ENCODE measurements at regions not wholly inside any gene's neighbourhood (a gene's known extent, or its start where the extent isn't known, plus 50 kb on each side); places are given as distances from the start of the nearest gene placed in this dataset.

DNA sequence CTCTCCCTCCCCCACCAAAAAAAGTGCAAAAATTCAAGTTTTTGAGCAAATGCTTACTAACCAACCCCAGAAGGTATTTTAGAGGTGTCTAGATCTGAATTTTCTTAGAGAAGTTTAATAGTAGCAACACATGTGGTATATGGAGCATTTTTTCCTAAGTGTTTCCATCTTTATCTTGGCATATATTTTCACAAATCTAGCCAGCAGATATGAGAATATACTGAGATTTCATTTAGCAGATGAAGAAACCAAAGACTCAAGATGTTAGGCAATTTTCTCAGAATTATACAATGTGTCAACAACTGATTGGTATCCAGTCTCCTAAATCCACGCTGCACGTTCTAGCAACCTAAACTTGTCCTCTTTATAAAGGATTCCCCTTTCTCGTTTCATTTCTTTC lies 245.5 kb upstream of the CXXC4 start:
- no peaks in the 10 kb centered on the region for H3K27me3 Mint-ChIP-seq (ENCODE audit: unreplicated experiment)
- no peaks in the 10 kb centered on the region for H3K9me3 Mint-ChIP-seq (ENCODE audit: unreplicated experiment)
- DNase-seq (ENCODE audit: low spot score): no peak
- TF ChIP-seq, protein P1, sequence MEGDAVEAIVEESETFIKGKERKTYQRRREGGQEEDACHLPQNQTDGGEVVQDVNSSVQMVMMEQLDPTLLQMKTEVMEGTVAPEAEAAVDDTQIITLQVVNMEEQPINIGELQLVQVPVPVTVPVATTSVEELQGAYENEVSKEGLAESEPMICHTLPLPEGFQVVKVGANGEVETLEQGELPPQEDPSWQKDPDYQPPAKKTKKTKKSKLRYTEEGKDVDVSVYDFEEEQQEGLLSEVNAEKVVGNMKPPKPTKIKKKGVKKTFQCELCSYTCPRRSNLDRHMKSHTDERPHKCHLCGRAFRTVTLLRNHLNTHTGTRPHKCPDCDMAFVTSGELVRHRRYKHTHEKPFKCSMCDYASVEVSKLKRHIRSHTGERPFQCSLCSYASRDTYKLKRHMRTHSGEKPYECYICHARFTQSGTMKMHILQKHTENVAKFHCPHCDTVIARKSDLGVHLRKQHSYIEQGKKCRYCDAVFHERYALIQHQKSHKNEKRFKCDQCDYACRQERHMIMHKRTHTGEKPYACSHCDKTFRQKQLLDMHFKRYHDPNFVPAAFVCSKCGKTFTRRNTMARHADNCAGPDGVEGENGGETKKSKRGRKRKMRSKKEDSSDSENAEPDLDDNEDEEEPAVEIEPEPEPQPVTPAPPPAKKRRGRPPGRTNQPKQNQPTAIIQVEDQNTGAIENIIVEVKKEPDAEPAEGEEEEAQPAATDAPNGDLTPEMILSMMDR (IDR thresholded peaks at IDR 0.05; ENCODE audit: unreplicated experiment): no peak
- H3K4me1 Mint-ChIP-seq (ENCODE audit: unreplicated experiment): peaks cover 7% of the 10 kb centered on the region
- H3K36me3 Mint-ChIP-seq (ENCODE audit: low read depth, unreplicated experiment): no peaks in the 10 kb centered on the region
- H3K27ac Mint-ChIP-seq (ENCODE audit: unreplicated experiment): no peak overlapping the region
- H3K4me3 Mint-ChIP-seq (ENCODE audit: unreplicated experiment): no peak overlapping the region

DNA sequence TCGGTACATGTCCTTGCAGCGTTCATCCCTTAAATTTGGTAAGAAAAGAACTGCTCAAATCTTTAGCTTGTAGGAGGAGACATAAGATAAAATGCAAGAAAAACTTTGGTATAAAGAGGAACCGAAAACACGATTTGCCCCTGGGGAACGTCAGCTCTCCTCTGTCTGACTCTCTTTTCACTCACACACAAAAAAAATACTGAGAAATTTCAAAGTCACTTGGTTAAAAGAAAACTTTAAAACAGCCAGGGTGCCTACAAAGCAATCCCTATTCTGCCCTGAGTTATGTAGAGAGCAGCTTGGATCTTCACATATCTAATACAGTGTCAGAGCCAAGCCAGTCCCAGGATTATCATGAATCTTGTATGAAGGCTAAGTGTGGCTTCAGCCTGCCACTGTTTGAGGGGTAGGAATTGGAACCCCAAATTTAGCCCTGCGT lies 248.5 kb upstream of the CXXC4 start:
- Mint-ChIP-seq H3K9me3 (ENCODE audit: unreplicated experiment) (no peaks in the 10 kb centered on the region), H3K27me3 (ENCODE audit: unreplicated experiment) (no peaks in the 10 kb centered on the region), H3K36me3 (ENCODE audit: low read depth, unreplicated experiment) (no peaks in the 10 kb centered on the region), H3K27ac (ENCODE audit: unreplicated experiment) (no peak overlapping the region), H3K4me3 (ENCODE audit: unreplicated experiment) (no peak overlapping the region), H3K4me1 (ENCODE audit: unreplicated experiment) (peaks cover under 1% of the 10 kb centered on the region)
- no peak for DNase-seq (ENCODE audit: low spot score)
- TF ChIP-seq, protein P1 (IDR thresholded peaks at IDR 0.05; ENCODE audit: unreplicated experiment): no peak

DNA sequence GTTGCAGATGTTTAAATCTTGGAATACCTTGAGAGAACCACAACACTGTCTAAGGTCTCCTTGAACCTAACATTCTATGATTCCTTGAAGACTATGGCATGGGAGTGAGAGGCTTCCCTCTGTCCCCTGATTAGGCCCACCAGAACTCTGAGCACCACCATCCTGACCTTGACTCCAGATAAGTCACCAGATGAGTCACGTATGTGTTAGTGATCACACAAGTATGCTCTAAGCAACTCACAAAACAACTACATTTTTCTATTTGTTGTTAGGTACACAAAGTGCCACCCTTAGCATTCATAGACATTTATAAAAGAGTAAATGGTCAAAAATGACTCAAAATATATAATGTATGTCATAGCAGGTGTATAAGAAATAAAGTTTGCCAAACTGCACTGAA lies 252.9 kb upstream of the CXXC4 start:
- no peaks in the 10 kb centered on the region for H3K36me3 Mint-ChIP-seq (ENCODE audit: low read depth, unreplicated experiment)
- H3K9me3 Mint-ChIP-seq (ENCODE audit: unreplicated experiment): no peaks in the 10 kb centered on the region
- H3K27me3 Mint-ChIP-seq (ENCODE audit: unreplicated experiment): no peaks in the 10 kb centered on the region
- no peak overlapping the region for H3K4me3 Mint-ChIP-seq (ENCODE audit: unreplicated experiment)
- DNase-seq (ENCODE audit: low spot score): no peak
- TF ChIP-seq, protein P1 (IDR thresholded peaks at IDR 0.05; ENCODE audit: unreplicated experiment): no peak
- H3K4me1 Mint-ChIP-seq (ENCODE audit: unreplicated experiment): no peaks in the 10 kb centered on the region
- no peak overlapping the region for H3K27ac Mint-ChIP-seq (ENCODE audit: unreplicated experiment)

DNA sequence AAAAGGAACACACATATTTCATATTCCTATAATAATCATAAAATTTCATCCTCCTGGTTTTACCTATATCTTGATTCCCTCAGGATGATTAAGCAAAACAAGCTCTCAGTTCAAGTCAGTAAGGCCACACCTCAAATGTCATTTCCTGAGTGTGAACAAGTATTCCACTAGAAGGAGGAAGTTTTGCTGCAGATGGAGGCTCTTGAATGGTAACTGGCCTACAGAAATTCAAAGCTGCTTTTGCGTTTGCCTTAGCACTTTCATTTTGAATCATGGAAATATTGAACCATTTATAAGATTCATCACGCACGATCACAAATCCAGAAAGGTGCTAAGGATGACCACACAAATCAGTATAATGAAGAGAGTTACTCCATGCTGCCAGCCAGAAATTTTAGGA lies 254.4 kb upstream of the CXXC4 start:
- TF ChIP-seq, protein P1 (IDR thresholded peaks at IDR 0.05; ENCODE audit: unreplicated experiment): no peak
- Mint-ChIP-seq H3K27me3 (ENCODE audit: unreplicated experiment) (no peaks in the 10 kb centered on the region), H3K4me3 (ENCODE audit: unreplicated experiment) (no peak overlapping the region), H3K9me3 (ENCODE audit: unreplicated experiment) (no peaks in the 10 kb centered on the region), H3K4me1 (ENCODE audit: unreplicated experiment) (no peaks in the 10 kb centered on the region), H3K36me3 (ENCODE audit: low read depth, unreplicated experiment) (no peaks in the 10 kb centered on the region), H3K27ac (ENCODE audit: unreplicated experiment) (no peak overlapping the region)
- DNase-seq (ENCODE audit: low spot score): no peak

DNA sequence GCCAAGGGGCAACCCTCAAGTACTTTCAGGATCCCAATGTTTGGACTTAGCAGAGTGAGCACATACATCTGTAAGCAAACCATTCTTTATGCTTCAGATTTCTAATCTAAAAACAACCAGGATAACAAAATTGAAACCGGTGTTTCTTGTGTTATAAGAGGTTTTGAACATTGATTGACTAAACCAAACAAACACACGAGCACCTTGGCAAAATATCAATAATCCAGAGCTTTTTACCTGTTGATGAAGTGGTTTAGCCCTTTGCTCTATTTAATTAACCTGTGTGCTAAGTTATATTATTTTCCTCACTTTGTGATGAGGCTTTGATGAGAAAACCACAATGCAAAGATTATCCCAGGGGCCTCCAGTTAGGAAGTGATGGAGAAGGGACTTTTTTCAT lies 255.3 kb upstream of the CXXC4 start:
- TF ChIP-seq, protein P1 (IDR thresholded peaks at IDR 0.05; ENCODE audit: unreplicated experiment): no peak
- DNase-seq (ENCODE audit: low spot score): no peak
- Mint-ChIP-seq H3K4me1 (ENCODE audit: unreplicated experiment) (no peaks in the 10 kb centered on the region), H3K36me3 (ENCODE audit: low read depth, unreplicated experiment) (no peaks in the 10 kb centered on the region), H3K27me3 (ENCODE audit: unreplicated experiment) (no peaks in the 10 kb centered on the region), H3K4me3 (ENCODE audit: unreplicated experiment) (no peak overlapping the region), H3K27ac (ENCODE audit: unreplicated experiment) (no peak overlapping the region), H3K9me3 (ENCODE audit: unreplicated experiment) (no peaks in the 10 kb centered on the region)
